Activated T-helper 17 cell treated with anti-CD3 and anti-CD28 coated beads, Interleukin-2, amount 50 U/mL, for 72 hours (primary cell): ENCODE measurements at regions not wholly inside any gene's neighbourhood (a gene's known extent, or its start where the extent isn't known, plus 50 kb on each side); places are given as distances from the start of the nearest gene placed in this dataset.

Experiments
- ATAC-seq: fragments of 150-1000 bp; cut with Tn5 transposase; replicated peaks from 2 replicates; pipeline ENCODE4 v1.10.0; 2021; ENCODE audit warnings: mild to moderate bottlenecking, moderate library complexity
- H3K27ac Mint-ChIP-seq: one replicate; pipeline ENCODE4 v1.8.0; 2022; ENCODE audit warnings: mixed read lengths
- H3K27me3 Mint-ChIP-seq: one replicate; pipeline ENCODE4 v1.8.0; 2022; ENCODE audit warnings: mixed read lengths
- H3K36me3 Mint-ChIP-seq: one replicate; pipeline ENCODE4 v1.8.0; 2022; ENCODE audit warnings: low read depth, mild to moderate bottlenecking, mixed read lengths
- H3K4me1 Mint-ChIP-seq: one replicate; pipeline ENCODE4 v1.8.0; 2022; ENCODE audit warnings: mixed read lengths
- H3K4me3 Mint-ChIP-seq: one replicate; pipeline ENCODE4 v1.8.0; 2022; ENCODE audit warnings: mild to moderate bottlenecking, mixed read lengths
- H3K9me3 Mint-ChIP-seq: one replicate; pipeline ENCODE4 v1.8.0; 2022; ENCODE audit warnings: mixed read lengths

DNA sequence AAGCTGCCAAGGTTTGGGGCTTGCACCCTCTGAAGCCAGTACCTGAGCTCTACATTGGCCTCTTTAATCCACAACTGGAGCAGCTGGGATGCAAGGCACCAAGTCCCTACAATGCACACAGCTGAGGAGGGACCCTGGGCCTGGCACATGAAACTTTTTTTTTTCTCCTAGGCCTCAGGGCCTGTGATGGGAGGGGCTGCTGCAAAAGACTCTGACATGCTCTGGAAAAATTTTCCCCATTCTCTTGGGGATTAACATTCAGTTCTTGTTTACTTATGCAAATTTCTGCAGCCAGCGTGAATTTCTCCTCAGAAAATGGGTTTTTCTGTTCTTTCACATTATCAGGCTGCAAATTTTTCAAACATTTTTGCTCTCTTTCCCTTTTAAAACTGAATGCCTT lies 1072.2 kb downstream of the BRINP3 start:
- H3K27me3 Mint-ChIP-seq, result no peaks in the 10 kb centered on the region
- peaks cover 4% of the 10 kb centered on the region for H3K9me3 Mint-ChIP-seq
- no peaks in the 10 kb centered on the region for H3K36me3 Mint-ChIP-seq
- H3K4me1 Mint-ChIP-seq, result no peaks in the 10 kb centered on the region
- H3K4me3 Mint-ChIP-seq, result no peak overlapping the region
- ATAC-seq, result no peak
- H3K27ac Mint-ChIP-seq, result no peak overlapping the region

DNA sequence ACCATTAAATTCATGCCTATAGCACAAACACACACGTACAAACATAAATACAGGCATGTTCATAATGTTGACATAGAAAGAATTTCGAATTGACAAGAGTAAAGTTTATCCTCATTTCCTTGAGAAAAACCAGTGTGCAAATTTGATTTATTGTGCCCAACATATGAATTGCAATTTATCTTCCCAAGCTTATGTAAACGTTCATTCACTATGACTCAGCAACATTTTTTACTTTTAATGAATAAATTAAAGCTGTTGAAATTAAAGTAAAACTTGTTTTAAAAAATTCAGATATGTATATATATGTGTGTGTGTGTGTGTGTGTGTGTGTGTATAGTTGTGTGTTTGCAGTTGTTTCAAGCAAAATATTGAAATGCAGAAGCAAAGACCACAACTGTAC lies 1067.9 kb downstream of the BRINP3 start:
- H3K27ac Mint-ChIP-seq, result no peak overlapping the region
- ATAC-seq, result no peak
- H3K36me3 Mint-ChIP-seq, result no peaks in the 10 kb centered on the region
- peaks cover 8% of the 10 kb centered on the region for H3K9me3 Mint-ChIP-seq
- H3K27me3 Mint-ChIP-seq, result no peaks in the 10 kb centered on the region
- H3K4me1 Mint-ChIP-seq, result no peaks in the 10 kb centered on the region
- no peak overlapping the region for H3K4me3 Mint-ChIP-seq

DNA sequence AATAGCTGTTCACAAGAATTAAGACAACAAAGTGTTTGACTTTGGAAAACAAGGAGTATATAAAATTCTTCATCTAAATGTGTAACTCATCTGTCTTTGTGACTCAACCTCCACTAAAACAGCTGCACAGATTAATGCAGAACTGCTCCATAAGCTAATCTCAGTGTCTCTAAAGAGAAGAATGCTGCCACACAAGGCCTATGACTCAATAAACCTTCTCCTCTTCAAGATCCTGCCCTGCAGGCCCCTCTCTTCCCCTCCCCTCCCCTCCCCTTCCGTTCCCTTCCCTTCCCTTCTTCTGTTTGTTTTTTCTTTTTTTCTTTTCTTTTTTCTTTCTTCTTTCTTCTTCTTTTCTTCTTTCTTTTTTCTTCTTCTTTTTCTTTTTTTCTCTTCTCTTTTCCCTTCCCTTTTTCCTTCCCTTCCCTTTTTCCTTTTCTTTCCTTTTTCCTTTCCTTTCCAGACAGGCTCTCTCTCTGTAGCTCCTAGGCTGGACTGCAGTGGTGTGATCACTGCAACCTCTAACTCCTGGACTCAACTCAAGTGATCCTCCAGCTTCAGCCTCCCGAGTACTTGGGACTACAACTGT lies 1052.8 kb downstream of the BRINP3 start:
- no peaks in the 10 kb centered on the region for H3K4me1 Mint-ChIP-seq
- H3K4me3 Mint-ChIP-seq, result no peak overlapping the region
- no peak for ATAC-seq
- H3K9me3 Mint-ChIP-seq, result peaks cover 4% of the 10 kb centered on the region
- H3K36me3 Mint-ChIP-seq, result no peaks in the 10 kb centered on the region
- H3K27ac Mint-ChIP-seq, result no peak overlapping the region
- no peaks in the 10 kb centered on the region for H3K27me3 Mint-ChIP-seq

DNA sequence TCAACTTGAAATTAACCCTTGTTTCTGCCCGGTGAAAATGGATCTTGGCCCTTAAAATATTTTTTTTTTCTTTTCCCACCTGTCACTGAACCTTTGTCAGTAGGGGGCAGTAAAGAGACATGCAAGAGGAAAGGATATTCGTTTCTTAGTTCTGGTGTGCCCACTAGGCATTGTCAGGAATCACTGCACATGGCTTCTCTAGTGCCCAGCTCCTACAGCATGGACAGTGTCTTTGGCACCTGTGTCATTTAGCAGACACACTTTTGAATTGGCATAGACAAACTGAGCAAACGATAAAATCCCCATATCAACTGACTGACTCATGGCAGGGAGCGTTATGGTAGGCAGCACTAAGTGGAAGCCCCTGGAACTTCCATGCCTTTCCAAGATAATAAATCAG lies 1048.1 kb downstream of the BRINP3 start:
- Mint-ChIP-seq H3K27me3 (no peaks in the 10 kb centered on the region), H3K4me3 (no peak overlapping the region), H3K9me3 (no peaks in the 10 kb centered on the region), H3K27ac (no peak overlapping the region), H3K4me1 (no peaks in the 10 kb centered on the region), H3K36me3 (no peaks in the 10 kb centered on the region)
- ATAC-seq, result no peak

DNA sequence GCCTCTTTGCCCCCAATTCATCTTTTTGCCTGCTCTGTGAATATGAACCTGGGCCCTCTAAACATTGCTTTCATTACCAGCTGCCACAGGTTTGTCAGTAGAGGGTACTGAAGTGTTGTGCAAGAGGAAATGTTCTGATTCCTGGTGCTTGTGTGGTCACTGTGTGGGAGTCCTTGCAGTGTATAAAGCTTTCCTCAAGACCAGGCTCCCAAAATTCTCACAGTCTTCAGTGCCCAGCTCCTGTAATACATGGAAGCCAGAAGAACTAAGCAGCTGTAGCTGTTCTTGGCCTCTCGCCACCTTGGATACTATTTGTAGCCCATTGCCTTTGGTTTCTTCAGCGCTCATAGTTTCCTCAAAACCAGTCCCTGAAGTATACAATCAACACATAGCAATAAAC lies 1046.2 kb downstream of the BRINP3 start:
- ATAC-seq, result no peak
- no peak overlapping the region for H3K4me3 Mint-ChIP-seq
- no peaks in the 10 kb centered on the region for H3K36me3 Mint-ChIP-seq
- peaks cover 4% of the 10 kb centered on the region for H3K9me3 Mint-ChIP-seq
- H3K27ac Mint-ChIP-seq, result no peak overlapping the region
- no peaks in the 10 kb centered on the region for H3K27me3 Mint-ChIP-seq
- no peaks in the 10 kb centered on the region for H3K4me1 Mint-ChIP-seq

DNA sequence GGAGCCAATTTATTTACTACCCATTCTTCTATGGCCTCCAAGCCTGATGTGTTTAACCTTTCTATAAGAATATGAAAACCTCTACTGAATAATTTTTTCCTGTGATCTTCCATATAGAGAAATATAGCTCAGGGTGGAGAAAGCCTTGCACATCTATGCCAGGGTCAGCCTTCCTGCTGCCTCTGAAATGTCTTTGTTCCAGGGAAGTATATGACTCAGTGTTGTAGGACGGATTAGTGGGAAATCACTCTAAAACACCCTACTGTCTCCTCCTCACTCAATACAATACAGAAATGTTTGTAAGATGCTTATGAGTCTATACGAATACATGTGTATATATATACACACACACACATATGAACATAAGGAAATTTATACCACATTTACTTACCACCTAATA lies 1044.9 kb downstream of the BRINP3 start:
- Mint-ChIP-seq H3K4me3 (no peak overlapping the region), H3K9me3 (peaks cover 4% of the 10 kb centered on the region), H3K27ac (no peak overlapping the region), H3K36me3 (no peaks in the 10 kb centered on the region), H3K4me1 (no peaks in the 10 kb centered on the region), H3K27me3 (no peaks in the 10 kb centered on the region)
- no peak for ATAC-seq

DNA sequence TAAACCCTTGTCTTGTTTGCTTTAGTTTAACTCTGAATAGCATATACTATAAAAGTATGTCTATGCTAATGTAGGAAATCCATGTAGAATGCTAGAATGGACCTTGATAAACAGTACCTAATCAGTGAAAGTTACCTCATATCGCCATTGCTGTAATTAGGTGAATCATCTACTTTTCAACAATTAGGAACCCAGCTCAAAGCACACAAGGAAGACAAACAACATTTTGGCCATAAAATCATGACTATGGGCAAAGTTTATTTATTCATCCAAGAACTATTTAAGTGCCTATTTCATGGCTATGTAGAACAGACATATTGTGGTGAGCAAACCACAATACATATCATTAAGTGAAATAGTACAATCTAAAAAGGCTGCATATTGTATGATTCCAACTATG lies 1043.2 kb downstream of the BRINP3 start:
- Mint-ChIP-seq H3K36me3 (no peaks in the 10 kb centered on the region), H3K27me3 (no peaks in the 10 kb centered on the region), H3K4me1 (no peaks in the 10 kb centered on the region), H3K9me3 (peaks cover 4% of the 10 kb centered on the region), H3K27ac (no peak overlapping the region), H3K4me3 (no peak overlapping the region)
- ATAC-seq, result no peak

DNA sequence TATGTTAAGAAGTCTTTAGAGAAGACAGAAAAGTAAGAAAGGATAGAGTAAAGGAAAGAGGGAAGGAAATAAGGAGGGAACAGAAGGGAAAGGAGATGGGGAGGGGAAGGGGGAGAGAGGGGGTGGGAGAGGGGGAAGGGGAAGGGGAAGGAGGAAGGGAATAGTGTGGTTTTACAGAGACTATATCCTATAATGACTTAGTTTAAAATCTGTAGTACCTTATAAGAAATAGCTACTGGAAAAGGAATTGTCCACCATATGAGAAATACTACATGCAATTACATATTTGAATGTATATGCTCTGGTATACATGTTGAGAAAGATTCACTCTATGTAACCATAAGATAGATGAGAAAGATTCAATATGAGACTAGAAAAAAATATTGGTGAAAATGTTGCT lies 1042.3 kb downstream of the BRINP3 start:
- Mint-ChIP-seq H3K27ac (no peak overlapping the region), H3K4me1 (no peaks in the 10 kb centered on the region), H3K9me3 (peaks cover 4% of the 10 kb centered on the region), H3K36me3 (no peaks in the 10 kb centered on the region), H3K27me3 (no peaks in the 10 kb centered on the region), H3K4me3 (no peak overlapping the region)
- no peak for ATAC-seq

DNA sequence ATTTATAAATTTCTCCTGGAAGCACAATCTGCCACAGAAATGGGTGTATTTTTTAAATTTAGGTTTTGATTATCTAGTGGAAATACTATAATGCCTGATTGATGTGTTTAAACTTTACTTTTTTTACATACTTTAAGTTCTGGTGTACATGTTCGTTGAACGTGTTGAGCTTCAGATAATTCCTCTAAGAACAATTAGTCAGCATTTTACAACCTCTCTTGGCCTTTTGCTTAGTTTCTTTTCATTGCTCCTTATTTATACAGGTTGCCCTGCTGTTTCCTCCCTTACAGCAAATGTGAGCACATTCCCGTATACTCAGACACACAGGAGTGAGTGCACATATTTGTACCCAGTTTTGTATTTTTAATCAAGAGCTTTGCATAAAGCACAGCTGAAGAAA lies 1038.9 kb downstream of the BRINP3 start:
- Mint-ChIP-seq H3K36me3 (no peaks in the 10 kb centered on the region), H3K4me1 (no peaks in the 10 kb centered on the region), H3K4me3 (no peak overlapping the region), H3K27me3 (no peaks in the 10 kb centered on the region), H3K9me3 (peaks cover 4% of the 10 kb centered on the region), H3K27ac (no peak overlapping the region)
- no peak for ATAC-seq

DNA sequence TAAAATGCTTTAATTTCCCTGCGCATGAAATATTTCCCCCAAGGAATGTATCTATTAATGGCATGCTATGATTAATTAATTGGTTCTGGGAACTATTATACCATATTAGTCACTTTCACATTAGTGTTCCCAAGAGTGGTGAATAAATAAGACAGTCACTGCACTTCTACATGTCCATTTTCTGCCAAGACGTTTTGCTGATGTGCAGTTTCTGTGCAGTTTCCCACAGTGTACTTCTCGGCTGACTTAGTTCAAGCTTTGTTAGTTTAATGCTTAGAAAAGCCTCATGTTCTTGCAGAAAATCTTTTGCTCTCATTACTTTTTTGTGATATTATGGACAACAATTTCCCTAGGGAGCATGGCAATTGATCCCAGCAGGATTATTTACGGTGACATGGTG lies 1014.5 kb downstream of the BRINP3 start:
- H3K4me1 Mint-ChIP-seq, result no peaks in the 10 kb centered on the region
- no peaks in the 10 kb centered on the region for H3K27me3 Mint-ChIP-seq
- no peak for ATAC-seq
- no peak overlapping the region for H3K27ac Mint-ChIP-seq
- H3K9me3 Mint-ChIP-seq, result peaks cover 12% of the 10 kb centered on the region
- no peak overlapping the region for H3K4me3 Mint-ChIP-seq
- H3K36me3 Mint-ChIP-seq, result no peaks in the 10 kb centered on the region

DNA sequence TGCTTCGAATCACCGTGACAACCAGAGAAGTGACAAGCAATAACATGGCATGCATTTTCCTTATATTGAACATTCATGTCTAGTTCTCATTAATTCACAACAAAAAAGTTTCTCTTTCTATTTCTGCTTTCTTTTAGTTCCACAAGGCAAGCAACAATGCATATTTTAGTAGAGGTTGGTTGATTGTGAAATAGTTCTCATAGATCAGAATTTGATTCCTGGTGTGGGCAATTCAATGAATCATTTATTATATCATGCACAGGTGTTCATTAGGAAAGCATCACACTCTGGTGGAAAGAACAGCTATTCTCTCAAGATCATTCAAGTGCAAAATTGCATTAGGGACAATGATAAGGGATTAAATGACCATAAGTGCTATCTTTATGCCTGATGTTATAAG lies 980.9 kb downstream of the BRINP3 start:
- ATAC-seq, result no peak
- Mint-ChIP-seq H3K36me3 (no peaks in the 10 kb centered on the region), H3K27me3 (no peaks in the 10 kb centered on the region), H3K4me3 (no peak overlapping the region), H3K4me1 (no peaks in the 10 kb centered on the region), H3K27ac (no peak overlapping the region), H3K9me3 (peaks cover 21% of the 10 kb centered on the region)

DNA sequence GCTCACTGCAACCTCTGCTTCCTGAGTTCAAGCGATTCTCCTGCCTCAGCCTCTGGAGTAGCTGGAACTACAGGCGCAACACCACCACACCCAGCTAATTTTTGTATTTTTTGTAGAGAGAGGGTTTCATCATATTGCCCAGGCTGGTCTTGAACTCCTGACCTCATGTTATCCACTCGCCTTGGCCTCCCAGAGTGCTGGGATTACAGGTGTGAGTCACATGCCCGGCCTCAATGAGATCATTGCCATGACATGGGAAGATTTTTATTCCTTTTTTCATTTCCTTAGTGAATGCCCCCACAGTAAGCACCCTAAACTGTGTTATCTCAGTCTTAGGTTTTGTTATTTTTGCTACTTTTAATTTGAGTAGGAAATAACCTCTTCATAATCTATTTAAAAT lies 977.9 kb downstream of the BRINP3 start:
- no peaks in the 10 kb centered on the region for H3K4me1 Mint-ChIP-seq
- no peaks in the 10 kb centered on the region for H3K36me3 Mint-ChIP-seq
- ATAC-seq, result no peak
- H3K27me3 Mint-ChIP-seq, result no peaks in the 10 kb centered on the region
- peaks cover 25% of the 10 kb centered on the region for H3K9me3 Mint-ChIP-seq
- no peak overlapping the region for H3K4me3 Mint-ChIP-seq
- no peak overlapping the region for H3K27ac Mint-ChIP-seq

DNA sequence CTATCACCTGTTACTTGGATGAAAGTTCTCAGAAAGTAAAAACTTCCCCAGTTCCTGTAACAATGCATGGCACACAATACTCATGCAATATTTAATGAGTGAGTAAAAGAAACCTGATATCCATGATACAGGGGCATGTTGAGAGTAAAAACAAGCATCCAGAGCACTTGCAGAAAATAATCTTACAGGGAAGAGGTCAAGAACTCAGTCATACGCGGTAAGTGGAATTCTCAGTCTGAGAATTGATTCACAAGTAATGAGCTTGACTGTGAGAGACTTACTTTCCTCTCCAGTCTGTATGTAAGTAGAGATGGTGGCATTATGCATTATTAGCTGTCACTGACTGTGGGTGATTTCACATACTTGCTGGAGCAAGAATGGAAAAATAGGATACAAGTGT lies 976.9 kb downstream of the BRINP3 start:
- Mint-ChIP-seq H3K4me1 (no peaks in the 10 kb centered on the region), H3K27me3 (no peaks in the 10 kb centered on the region), H3K9me3 (peaks cover 25% of the 10 kb centered on the region), H3K27ac (no peak overlapping the region), H3K36me3 (no peaks in the 10 kb centered on the region), H3K4me3 (no peak overlapping the region)
- ATAC-seq, result no peak

DNA sequence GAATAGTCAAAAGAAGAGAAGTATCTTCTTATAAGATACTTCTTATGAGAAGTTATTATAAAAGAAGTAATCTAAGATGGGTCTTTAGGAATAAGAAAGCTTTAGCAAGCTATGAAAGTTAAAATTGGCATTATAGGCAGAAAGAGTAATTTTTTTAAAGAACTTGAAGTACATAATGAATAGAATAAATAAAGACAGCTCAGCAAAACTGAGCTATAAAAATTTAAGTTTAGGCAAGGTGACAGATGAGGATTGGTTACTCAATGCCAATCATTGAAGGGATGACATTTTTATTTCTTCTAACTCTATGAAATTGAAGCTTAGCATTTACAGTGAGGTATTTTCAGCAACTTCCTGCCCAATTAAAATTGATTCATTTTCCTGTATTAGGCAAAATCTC lies 966.8 kb downstream of the BRINP3 start:
- H3K27me3 Mint-ChIP-seq, result no peaks in the 10 kb centered on the region
- H3K4me3 Mint-ChIP-seq, result no peak overlapping the region
- no peak overlapping the region for H3K27ac Mint-ChIP-seq
- H3K4me1 Mint-ChIP-seq, result no peaks in the 10 kb centered on the region
- H3K36me3 Mint-ChIP-seq, result no peaks in the 10 kb centered on the region
- ATAC-seq, result no peak
- H3K9me3 Mint-ChIP-seq, result peaks cover 6% of the 10 kb centered on the region

DNA sequence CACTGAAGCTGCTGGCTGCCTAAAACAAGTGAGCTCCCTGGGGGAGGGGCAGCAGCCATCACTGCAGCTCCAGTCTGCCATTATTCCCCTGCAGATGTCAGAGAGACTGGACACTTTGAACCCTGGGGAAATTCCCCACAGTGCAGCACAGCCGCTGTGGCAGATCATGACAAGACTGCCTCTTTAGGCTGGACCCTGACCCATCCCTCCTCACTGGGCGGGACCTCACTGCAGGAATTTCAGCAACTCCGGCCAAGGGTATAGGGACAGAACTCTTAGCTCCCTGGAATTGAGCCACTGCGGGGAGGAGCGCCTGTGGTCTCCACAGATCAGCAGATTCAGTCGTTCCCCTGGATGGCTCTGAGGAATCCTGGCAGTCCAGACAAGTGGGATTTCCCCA lies 964.6 kb downstream of the BRINP3 start:
- Mint-ChIP-seq H3K9me3 (peaks cover 10% of the 10 kb centered on the region), H3K27me3 (no peaks in the 10 kb centered on the region), H3K27ac (no peak overlapping the region), H3K4me3 (no peak overlapping the region), H3K4me1 (no peaks in the 10 kb centered on the region), H3K36me3 (no peaks in the 10 kb centered on the region)
- no peak for ATAC-seq

DNA sequence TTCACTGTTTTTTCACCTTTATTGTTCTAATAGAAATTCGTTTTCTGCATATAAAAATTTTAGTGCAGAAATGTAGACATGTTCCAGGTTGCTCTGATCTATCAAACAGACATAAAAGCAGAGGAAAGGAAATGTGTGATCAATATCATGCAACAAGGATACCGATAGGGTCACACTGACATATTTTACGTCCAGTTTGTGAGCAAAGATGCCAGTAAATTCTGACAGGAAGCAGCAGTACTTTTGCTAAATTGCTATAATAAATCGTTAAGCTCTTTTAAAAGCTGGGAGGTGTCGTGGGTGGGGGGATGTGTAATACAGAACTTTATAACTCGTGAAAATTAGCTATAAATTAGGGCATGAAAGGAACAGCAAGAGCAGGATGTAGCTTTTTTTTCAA lies 955.2 kb downstream of the BRINP3 start:
- H3K36me3 Mint-ChIP-seq, result no peaks in the 10 kb centered on the region
- peaks cover 20% of the 10 kb centered on the region for H3K9me3 Mint-ChIP-seq
- no peaks in the 10 kb centered on the region for H3K4me1 Mint-ChIP-seq
- no peaks in the 10 kb centered on the region for H3K27me3 Mint-ChIP-seq
- H3K27ac Mint-ChIP-seq, result no peak overlapping the region
- no peak overlapping the region for H3K4me3 Mint-ChIP-seq
- ATAC-seq, result no peak
